GM23338 (cell line): ENCODE measurements at regions not wholly inside any gene's neighbourhood (a gene's known extent, or its start where the extent isn't known, plus 50 kb on each side); places are given as distances from the start of the nearest gene placed in this dataset.

Experiments used
- CREB1 ChIP-seq: fragments of 250-450 bp; sonication (Bioruptor Pico); IDR thresholded peaks from 2 replicates; pipeline ENCODE4 v1.5.0; 2020; ENCODE audit warnings: low read depth, mild to moderate bottlenecking, moderate library complexity
- EZH2 ChIP-seq: fragments of 200-600 bp; sonication (generic); IDR thresholded peaks from one replicate; pipeline ENCODE4 v1.8.0; 2017; ENCODE audit warnings: antibody characterized with exemption, mild to moderate bottlenecking, low read depth; ENCODE audit not compliant: unreplicated experiment
- EZH2phosphoT487 ChIP-seq: fragments of 200-600 bp; sonication (generic); IDR thresholded peaks from one replicate; pipeline ENCODE4 v1.8.1; 2018; ENCODE audit warnings: antibody characterized with exemption; ENCODE audit not compliant: unreplicated experiment
- NANOG ChIP-seq: IDR thresholded peaks from 2 replicates; pipeline ENCODE4 v1.6.1; 2016; ENCODE audit warnings: antibody characterized with exemption, borderline replicate concordance
- POLR2AphosphoS5 ChIP-seq: IDR thresholded peaks from 2 replicates; pipeline ENCODE4 v1.6.1; 2016; ENCODE audit warnings: antibody characterized with exemption, low read depth
- STAT1 ChIP-seq: IDR thresholded peaks from one replicate; pipeline ENCODE4 v1.6.1; 2016; ENCODE audit warnings: antibody characterized with exemption; ENCODE audit not compliant: unreplicated experiment
- ZNF114 ChIP-seq: fragments of 250-450 bp; sonication (Bioruptor Pico); IDR thresholded peaks from 2 replicates; pipeline ENCODE4 v1.5.0; 2020; ENCODE audit warnings: mild to moderate bottlenecking, moderate library complexity
- ZNF331 ChIP-seq: fragments of 250-450 bp; sonication (Bioruptor Pico); IDR thresholded peaks from 2 replicates; pipeline ENCODE4 v1.5.0; 2020; ENCODE audit warnings: low read depth, mild to moderate bottlenecking, moderate library complexity
- TF ChIP-seq, protein P1 (sequence below), 2 experiments: fragments of 200-600 bp in 1 of 2; sonication (generic) in 1 of 2; conservative IDR thresholded peaks; 2 replicates each; pipeline versions ENCODE4 v1.5.1 to v1.6.1; 2016 to 2017; ENCODE audit warnings: antibody characterized with exemption in 2 of 2, low read depth in 2 of 2, mild to moderate bottlenecking in 2 of 2, moderate library complexity in 1 of 2
- TF ChIP-seq, protein P2 (sequence below): IDR thresholded peaks from one replicate; pipeline ENCODE4 v1.6.1; 2018; ENCODE audit warnings: antibody characterized with exemption; ENCODE audit not compliant: unreplicated experiment

GRCh38 chr1:218643926-218644325 is 298.8 kb downstream of the TGFB2 start:
- TF ChIP-seq POLR2AphosphoS5, result no peak
- no peak for TF ChIP-seq ZNF114 (CRISPR knock-in tag)
- TF ChIP-seq, protein P1, sequence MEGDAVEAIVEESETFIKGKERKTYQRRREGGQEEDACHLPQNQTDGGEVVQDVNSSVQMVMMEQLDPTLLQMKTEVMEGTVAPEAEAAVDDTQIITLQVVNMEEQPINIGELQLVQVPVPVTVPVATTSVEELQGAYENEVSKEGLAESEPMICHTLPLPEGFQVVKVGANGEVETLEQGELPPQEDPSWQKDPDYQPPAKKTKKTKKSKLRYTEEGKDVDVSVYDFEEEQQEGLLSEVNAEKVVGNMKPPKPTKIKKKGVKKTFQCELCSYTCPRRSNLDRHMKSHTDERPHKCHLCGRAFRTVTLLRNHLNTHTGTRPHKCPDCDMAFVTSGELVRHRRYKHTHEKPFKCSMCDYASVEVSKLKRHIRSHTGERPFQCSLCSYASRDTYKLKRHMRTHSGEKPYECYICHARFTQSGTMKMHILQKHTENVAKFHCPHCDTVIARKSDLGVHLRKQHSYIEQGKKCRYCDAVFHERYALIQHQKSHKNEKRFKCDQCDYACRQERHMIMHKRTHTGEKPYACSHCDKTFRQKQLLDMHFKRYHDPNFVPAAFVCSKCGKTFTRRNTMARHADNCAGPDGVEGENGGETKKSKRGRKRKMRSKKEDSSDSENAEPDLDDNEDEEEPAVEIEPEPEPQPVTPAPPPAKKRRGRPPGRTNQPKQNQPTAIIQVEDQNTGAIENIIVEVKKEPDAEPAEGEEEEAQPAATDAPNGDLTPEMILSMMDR (conservative IDR thresholded peaks at IDR 0.05; ENCODE audit: low read depth in 2 of 2), result no peak
- TF ChIP-seq, protein P2, sequence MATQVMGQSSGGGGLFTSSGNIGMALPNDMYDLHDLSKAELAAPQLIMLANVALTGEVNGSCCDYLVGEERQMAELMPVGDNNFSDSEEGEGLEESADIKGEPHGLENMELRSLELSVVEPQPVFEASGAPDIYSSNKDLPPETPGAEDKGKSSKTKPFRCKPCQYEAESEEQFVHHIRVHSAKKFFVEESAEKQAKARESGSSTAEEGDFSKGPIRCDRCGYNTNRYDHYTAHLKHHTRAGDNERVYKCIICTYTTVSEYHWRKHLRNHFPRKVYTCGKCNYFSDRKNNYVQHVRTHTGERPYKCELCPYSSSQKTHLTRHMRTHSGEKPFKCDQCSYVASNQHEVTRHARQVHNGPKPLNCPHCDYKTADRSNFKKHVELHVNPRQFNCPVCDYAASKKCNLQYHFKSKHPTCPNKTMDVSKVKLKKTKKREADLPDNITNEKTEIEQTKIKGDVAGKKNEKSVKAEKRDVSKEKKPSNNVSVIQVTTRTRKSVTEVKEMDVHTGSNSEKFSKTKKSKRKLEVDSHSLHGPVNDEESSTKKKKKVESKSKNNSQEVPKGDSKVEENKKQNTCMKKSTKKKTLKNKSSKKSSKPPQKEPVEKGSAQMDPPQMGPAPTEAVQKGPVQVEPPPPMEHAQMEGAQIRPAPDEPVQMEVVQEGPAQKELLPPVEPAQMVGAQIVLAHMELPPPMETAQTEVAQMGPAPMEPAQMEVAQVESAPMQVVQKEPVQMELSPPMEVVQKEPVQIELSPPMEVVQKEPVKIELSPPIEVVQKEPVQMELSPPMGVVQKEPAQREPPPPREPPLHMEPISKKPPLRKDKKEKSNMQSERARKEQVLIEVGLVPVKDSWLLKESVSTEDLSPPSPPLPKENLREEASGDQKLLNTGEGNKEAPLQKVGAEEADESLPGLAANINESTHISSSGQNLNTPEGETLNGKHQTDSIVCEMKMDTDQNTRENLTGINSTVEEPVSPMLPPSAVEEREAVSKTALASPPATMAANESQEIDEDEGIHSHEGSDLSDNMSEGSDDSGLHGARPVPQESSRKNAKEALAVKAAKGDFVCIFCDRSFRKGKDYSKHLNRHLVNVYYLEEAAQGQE, result no peak
- TF ChIP-seq EZH2phosphoT487, result no peak
- TF ChIP-seq CREB1 (CRISPR knock-in tag), result no peak
- no peak for TF ChIP-seq NANOG
- no peak for TF ChIP-seq EZH2
- no peak for TF ChIP-seq STAT1
- TF ChIP-seq ZNF331 (CRISPR knock-in tag), result no peak
